H1 (cell line): ENCODE measurements at regions not wholly inside any gene's neighbourhood (a gene's known extent, or its start where the extent isn't known, plus 50 kb on each side); places are given as distances from the start of the nearest gene placed in this dataset.

Experiments
- CTCF ChIA-PET: fragments of 300-600 bp; sonication (Branson Sonifier 250); formaldehyde crosslinking; loops from one replicate; lab custom pipeline; 2021; ENCODE audit not compliant: partially characterized antibody; lab: Charles Lee
- POLR2A ChIA-PET: fragments of 300-600 bp; sonication (Branson Sonifier 250); formaldehyde crosslinking; loops from one replicate; lab custom pipeline; 2021; ENCODE audit warnings: inconsistent platforms; ENCODE audit not compliant: partially characterized antibody; lab: Charles Lee
- DNase-seq, 2 experiments: peaks; one replicate each; pipeline versions ENCODE4 v3.0.0 to v3.0.0-alpha.2; 2010 to 2022; ENCODE audit warnings: low spot score in 2 of 2, low read depth in 1 of 2, mixed read lengths in 1 of 2
- FAIRE-seq: peaks from 2 replicates; lab custom pipeline; 2011; peaks lifted over from hg19 to GRCh38; lab: Jason Lieb, UNC
- H2AFZ ChIP-seq: 2 replicates; pipeline ENCODE4 v1.8.1; 2012; ENCODE audit warnings: low read length, inconsistent platforms
- H2AK5ac ChIP-seq: 2 replicates; pipeline ENCODE4 v1.6.1; 2013; ENCODE audit warnings: low read depth, low read length
- H2BK120ac ChIP-seq: replicated peaks from 2 replicates; pipeline ENCODE3; 2013; ENCODE audit warnings: low read depth, low read length, inconsistent platforms
- H2BK12ac ChIP-seq: 2 replicates; pipeline ENCODE4 v1.6.1; 2013; ENCODE audit warnings: low read depth, low read length
- H2BK15ac ChIP-seq: 2 replicates; pipeline ENCODE4 v1.6.1; 2013; ENCODE audit warnings: low read length
- H2BK20ac ChIP-seq: 2 replicates; pipeline ENCODE4 v1.6.1; 2013; ENCODE audit warnings: low read length
- H2BK5ac ChIP-seq: 2 replicates; pipeline ENCODE4 v1.6.1; 2013; ENCODE audit warnings: low read depth, low read length
- H3K14ac ChIP-seq: 2 replicates; pipeline ENCODE4 v1.6.1; 2013; ENCODE audit warnings: inconsistent platforms; ENCODE audit not compliant: insufficient read length
- H3K18ac ChIP-seq: 2 replicates; pipeline ENCODE4 v1.6.1; 2013; ENCODE audit warnings: low read length; ENCODE audit errors: extremely low read depth
- H3K23ac ChIP-seq: 2 replicates; pipeline ENCODE4 v1.6.1; 2013; ENCODE audit warnings: inconsistent platforms; ENCODE audit not compliant: insufficient read length
- H3K23me2 ChIP-seq: 2 replicates; pipeline ENCODE4 v1.6.1; 2013; ENCODE audit warnings: low read depth, low read length
- H3K27ac ChIP-seq: 2 replicates; pipeline ENCODE4 v1.6.1; 2011; ENCODE audit warnings: low read depth, low read length, inconsistent platforms
- H3K27me3 ChIP-seq, 4 experiments: replicated peaks in 1 of 4; 1 replicate in 1 of 4; 2 replicates in 3 of 4; pipeline versions ENCODE4 v1.6.1 to v1.8.1; 2011 to 2013; ENCODE audit warnings: low read length in 3 of 4, mild to moderate bottlenecking in 3 of 4, inconsistent platforms in 2 of 4, mixed read lengths in 2 of 4, moderate library complexity in 1 of 4; ENCODE audit not compliant: control insufficient read depth in 3 of 4, insufficient read depth in 3 of 4; ENCODE audit errors: extremely low read depth in 1 of 4
- H3K36me3 ChIP-seq, 4 experiments: 2 replicates each; pipeline versions ENCODE4 v1.6.1 to v1.8.1; 2011 to 2013; ENCODE audit warnings: mild to moderate bottlenecking in 4 of 4, low read length in 3 of 4, moderate library complexity in 2 of 4, control low read depth in 1 of 4, inconsistent platforms in 1 of 4; ENCODE audit not compliant: insufficient read depth in 4 of 4, control insufficient read depth in 2 of 4
- H3K4ac ChIP-seq: replicated peaks from 2 replicates; pipeline ENCODE3; 2013; ENCODE audit warnings: low read length, low read depth, mixed read lengths, inconsistent platforms; ENCODE audit not compliant: insufficient read length
- H3K4me1 ChIP-seq, 4 experiments: replicated peaks in 1 of 4; 1 replicate in 1 of 4; 2 replicates in 3 of 4; pipeline versions ENCODE4 v1.6.1 to v1.8.1; 2011 to 2013; ENCODE audit warnings: low read length in 3 of 4, inconsistent platforms in 2 of 4, mixed read lengths in 1 of 4; ENCODE audit not compliant: insufficient read depth in 4 of 4, control insufficient read depth in 3 of 4
- H3K4me2 ChIP-seq, 2 experiments: 2 replicates each; pipeline versions ENCODE4 v1.6.1 to v1.8.1; 2011 to 2013; ENCODE audit warnings: low read depth in 2 of 2, low read length in 2 of 2, control low read depth in 1 of 2, inconsistent platforms in 1 of 2, mild to moderate bottlenecking in 1 of 2; ENCODE audit not compliant: insufficient read depth in 1 of 2
- H3K4me3 ChIP-seq, 4 experiments: fragments of 200-600, 300-600 bp in 1 of 4; sonication (generic), shearing (Covaris generic), sonication (Bioruptor Twin) in 1 of 4; 2 replicates each; pipeline versions ENCODE4 v1.5.1 to v1.8.1; 2011 to 2016; ENCODE audit warnings: low read length in 4 of 4, low read depth in 3 of 4, control low read depth in 2 of 4, inconsistent platforms in 2 of 4, mild to moderate bottlenecking in 2 of 4, mixed read lengths in 1 of 4, moderate library complexity in 1 of 4; ENCODE audit not compliant: insufficient read depth in 2 of 4; ENCODE audit errors: extremely low read depth in 1 of 4
- H3K56ac ChIP-seq: replicated peaks from 2 replicates; pipeline ENCODE3; 2013; ENCODE audit warnings: low read depth, mild to moderate bottlenecking, mixed read lengths, low read length, inconsistent platforms; ENCODE audit not compliant: insufficient read length
- H3K79me1 ChIP-seq: 2 replicates; pipeline ENCODE4 v1.6.1; 2013; ENCODE audit warnings: low read depth, low read length, control low read depth
- H3K79me2 ChIP-seq, 2 experiments: 2 replicates each; pipeline versions ENCODE4 v1.6.1 to v1.8.1; 2012 to 2013; ENCODE audit warnings: low read length in 2 of 2, mild to moderate bottlenecking in 2 of 2, inconsistent platforms in 1 of 2; ENCODE audit not compliant: insufficient read depth in 2 of 2, control insufficient read depth in 1 of 2
- H3K9ac ChIP-seq, 4 experiments: replicated peaks in 1 of 4; 1 replicate in 1 of 4; 2 replicates in 3 of 4; pipeline versions ENCODE4 v1.6.1 to v1.8.1; 2011 to 2013; ENCODE audit warnings: low read depth in 3 of 4, low read length in 3 of 4, control low read depth in 2 of 4, mild to moderate bottlenecking in 2 of 4, moderate library complexity in 2 of 4, inconsistent platforms in 1 of 4; ENCODE audit errors: extremely low read depth in 1 of 4
- H3K9me3 ChIP-seq, 2 experiments: 2 replicates each; pipeline versions ENCODE4 v1.6.1 to v1.8.1; 2012 to 2013; ENCODE audit warnings: mild to moderate bottlenecking in 2 of 2, moderate library complexity in 2 of 2, control low read depth in 1 of 2, inconsistent platforms in 1 of 2, low read depth in 1 of 2, low read length in 1 of 2, mixed read lengths in 1 of 2; ENCODE audit not compliant: insufficient read depth in 2 of 2
- H4K20me1 ChIP-seq, 2 experiments: replicated peaks in 1 of 2; 2 replicates each; pipeline versions ENCODE3 to v1.8.1; 2011 to 2013; ENCODE audit warnings: inconsistent platforms in 2 of 2, low read length in 2 of 2, mild to moderate bottlenecking in 1 of 2; ENCODE audit not compliant: insufficient read depth in 2 of 2, control insufficient read depth in 1 of 2
- H4K5ac ChIP-seq: 2 replicates; pipeline ENCODE4 v1.6.1; 2013; ENCODE audit warnings: low read length, low read depth, mixed read lengths, inconsistent platforms; ENCODE audit not compliant: insufficient read length
- H4K8ac ChIP-seq: 2 replicates; pipeline ENCODE4 v1.8.0; 2013; ENCODE audit warnings: mild to moderate bottlenecking, moderate library complexity, low read length, inconsistent platforms; ENCODE audit not compliant: insufficient read depth; ENCODE audit errors: extremely low read depth
- H4K91ac ChIP-seq: replicated peaks from 2 replicates; pipeline ENCODE3; 2013; ENCODE audit warnings: low read length, mixed read lengths, inconsistent platforms; ENCODE audit not compliant: insufficient read length
- ATF2 ChIP-seq: IDR thresholded peaks from 2 replicates; pipeline ENCODE4 v1.6.1; 2012; ENCODE audit warnings: low read length, inconsistent platforms
- ATF3 ChIP-seq: IDR thresholded peaks from 2 replicates; pipeline ENCODE4 v1.6.1; 2011; ENCODE audit warnings: low read depth, mild to moderate bottlenecking, low read length; ENCODE audit not compliant: insufficient read depth
- HDAC6 ChIP-seq: IDR thresholded peaks from one replicate; pipeline ENCODE4 v1.7.1; 2012; ENCODE audit warnings: low read depth, mild to moderate bottlenecking, inconsistent platforms, low read length, moderate library complexity
- JUN ChIP-seq: IDR thresholded peaks from 2 replicates; pipeline ENCODE4 v1.6.1; 2011; ENCODE audit warnings: low read depth, mild to moderate bottlenecking, improper control_type of control experiment, low read length
- POLR2A ChIP-seq, 2 experiments: IDR thresholded peaks; 1 replicate in 1 of 2; 2 replicates in 1 of 2; pipeline ENCODE4 v1.6.1; 2011; ENCODE audit warnings: low read depth in 2 of 2, low read length in 2 of 2, mild to moderate bottlenecking in 2 of 2; ENCODE audit errors: control extremely low read depth in 1 of 2
- RAD21 ChIP-seq, 2 experiments: IDR thresholded peaks in 1 of 2; conservative IDR thresholded peaks in 1 of 2; 2 replicates each; pipeline ENCODE4 v1.6.1; 2011; ENCODE audit warnings: low read depth in 2 of 2, low read length in 2 of 2, improper control_type of control experiment in 1 of 2, inconsistent platforms in 1 of 2, mild to moderate bottlenecking in 1 of 2, moderate library complexity in 1 of 2
- RXRA ChIP-seq: IDR thresholded peaks from 2 replicates; pipeline ENCODE4 v1.6.1; 2011; ENCODE audit warnings: low read depth, mild to moderate bottlenecking, low read length, moderate library complexity; ENCODE audit not compliant: insufficient read depth
- SIRT6 ChIP-seq: IDR thresholded peaks from one replicate; pipeline ENCODE4 v1.7.1; 2012; ENCODE audit warnings: low read length, inconsistent platforms
- SP1 ChIP-seq: IDR thresholded peaks from 2 replicates; pipeline ENCODE4 v1.6.1; 2011; ENCODE audit warnings: low read depth, low read length
- TAF7 ChIP-seq: optimal IDR thresholded peaks from 2 replicates; pipeline ENCODE3; 2011; ENCODE audit warnings: low read depth, mild to moderate bottlenecking, inconsistent platforms, low read length, moderate library complexity, borderline replicate concordance
- TBP ChIP-seq: IDR thresholded peaks from 2 replicates; pipeline ENCODE4 v1.6.1; 2011; ENCODE audit warnings: low read depth, low read length, improper control_type of control experiment
- WGBS, 2 experiments: shearing (Covaris generic) in 1 of 2; methylation state at CpG; one replicate each; pipeline versions ENCODE4 v1.1.6 to v1.1.7; 2013 to 2015; ENCODE audit warnings: low lambda C conversion rate in 2 of 2, mixed read lengths in 2 of 2, inconsistent platforms in 1 of 2, low coverage in 1 of 2, missing lambda C conversion rate in 1 of 2; ENCODE audit not compliant: insufficient replicate concordance in 2 of 2, insufficient coverage in 1 of 2, insufficient read length in 1 of 2; ENCODE audit errors: extremely low coverage in 1 of 2, missing lambda C conversion rate in 1 of 2; 5-methylcytosine and 5-hydroxymethylcytosine counted together

- ChIA-PET CTCF (interaction anchor here (1.7 kb wide), 1 partner anchor 8 kb away, joined by 8 read pairs; no protein-coding TSS in a partner anchor), POLR2A (no interaction called here)
- no peak overlapping the region for H2BK20ac ChIP-seq
- no peak overlapping the region for H2BK120ac ChIP-seq
- no peak overlapping the region for H3K14ac ChIP-seq
- no peak overlapping the region for H2BK15ac ChIP-seq
- peak overlapping the region; percentile 32 for H3K23ac ChIP-seq
- 0 out of 2 replicates have a peak overlapping the region, but pooled peaks have one; percentile 46 for H2AK5ac ChIP-seq
- H3K56ac ChIP-seq: no peak overlapping the region
- no peak overlapping the region for H3K4me2 ChIP-seq
- no peak overlapping the region for H3K27ac ChIP-seq
- no peak overlapping the region; the same call in 1 of the 2 replicates for H2BK12ac ChIP-seq
- no peak overlapping the region for H3K18ac ChIP-seq
- H3K9me3 ChIP-seq: peaks cover 0 to 3% of the 10 kb centered on the region in 2 experiments; a peak in 1 of 4 replicates
- H4K20me1 ChIP-seq: peaks cover 0 to 9% of the 10 kb centered on the region in 2 experiments
- WGBS, 2 experiments: 76% methylated on average over 1 of the region's 1 CpG; no CpG with 5 or more reads in 1 of the 2 experiments
- no peaks in the 10 kb centered on the region for H3K79me1 ChIP-seq
- H3K79me2 ChIP-seq: peaks cover 0 to 10% of the 10 kb centered on the region in 2 experiments; a peak in 2 of 4 replicates
- H2BK5ac ChIP-seq: no peak overlapping the region; the same call in 1 of the 2 replicates
- H4K5ac ChIP-seq: no peak overlapping the region
- no peak overlapping the region for H3K9ac ChIP-seq
- no peaks in the 10 kb centered on the region for H3K36me3 ChIP-seq
- no peak overlapping the region for H3K4ac ChIP-seq
- FAIRE-seq: no peak
- no peak overlapping the region for H4K8ac ChIP-seq
- H3K27me3 ChIP-seq: no peaks in the 10 kb centered on the region
- H3K23me2 ChIP-seq: peaks cover 6% of the 10 kb centered on the region; the same call in 1 of the 2 replicates
- H3K4me1 ChIP-seq: peaks cover 0 to 7% (median 0%) of the 10 kb centered on the region in 4 experiments; a peak in 2 of 7 replicates
- H3K4me3 ChIP-seq: no peak overlapping the region
- no peak for DNase-seq
- peak overlapping the region; percentile 44 for H4K91ac ChIP-seq
- H2AFZ ChIP-seq: no peak overlapping the region
- TF ChIP-seq HDAC6: no peak
- TF ChIP-seq SIRT6: no peak
- no peak for TF ChIP-seq RXRA
- TF ChIP-seq POLR2A (IDR thresholded peaks at IDR 0.05; ENCODE audit: control extremely low read depth in 1 of 2, low read depth in 2 of 2, low read length in 2 of 2): no peak
- no peak for TF ChIP-seq RAD21 (IDR thresholded peaks at IDR 0.05 in 1 of 2, conservative IDR thresholded peaks at IDR 0.05 in 1 of 2; ENCODE audit: low read depth in 2 of 2, low read length in 2 of 2)
- TF ChIP-seq ATF2: no peak
- no peak for TF ChIP-seq TBP
- no peak for TF ChIP-seq ATF3
- no peak for TF ChIP-seq SP1
- TF ChIP-seq TAF7: no peak
- TF ChIP-seq JUN: no peak
Measured at GRCh38 chr16:5640883-5641282, 543.3 kb upstream of the EEF2KMT start.
